GM19099 (cell line): ENCODE measurements at regions not wholly inside any gene's neighbourhood (a gene's known extent, or its start where the extent isn't known, plus 50 kb on each side); places are given as distances from the start of the nearest gene placed in this dataset.

Experiments used
- POLR2A ChIP-seq: IDR thresholded peaks from 3 replicates; pipeline ENCODE4 v1.6.1; 2011; ENCODE audit warnings: low read depth; ENCODE audit not compliant: insufficient read length; ENCODE audit errors: extremely low read depth

- no peak for TF ChIP-seq POLR2A
Measured at GRCh38 chr2:41718705-41719104, 329.1 kb upstream of the PKDCC start.

- TF ChIP-seq POLR2A: no peak
Measured at GRCh38 chr2:41719756-41720155, 328.1 kb upstream of the PKDCC start.

- no peak for TF ChIP-seq POLR2A
Measured at GRCh38 chr2:41720331-41721251, 327.2 kb upstream of the PKDCC start.

- no peak for TF ChIP-seq POLR2A
Measured at GRCh38 chr2:41722668-41723369, 325.0 kb upstream of the PKDCC start.

GRCh38 chr2:41723526-41723925 lies 324.3 kb upstream of the PKDCC start:
- no peak for TF ChIP-seq POLR2A

DNA sequence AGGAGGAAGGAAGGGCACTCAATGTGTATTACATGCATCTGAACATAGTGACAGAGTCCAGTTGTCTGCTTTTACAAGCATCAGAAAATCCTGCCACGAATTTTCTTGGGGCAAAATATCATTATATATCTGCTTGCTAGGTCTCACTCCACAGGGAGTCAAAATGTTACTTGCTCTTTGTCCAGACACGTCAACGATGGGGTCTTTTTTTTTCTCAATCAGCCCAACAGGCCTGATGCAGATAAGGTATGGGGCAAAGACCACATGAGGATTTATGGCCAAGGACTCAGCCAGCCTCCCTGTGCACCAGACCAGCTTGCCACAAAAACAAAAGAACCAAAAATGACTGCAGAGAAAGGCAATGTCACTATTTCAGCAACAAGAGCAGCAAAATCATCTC lies 323.4 kb upstream of the PKDCC start:
- no peak for TF ChIP-seq POLR2A

GRCh38 chr2:41725901-41726300 lies 321.9 kb upstream of the PKDCC start:
- TF ChIP-seq POLR2A: no peak

DNA sequence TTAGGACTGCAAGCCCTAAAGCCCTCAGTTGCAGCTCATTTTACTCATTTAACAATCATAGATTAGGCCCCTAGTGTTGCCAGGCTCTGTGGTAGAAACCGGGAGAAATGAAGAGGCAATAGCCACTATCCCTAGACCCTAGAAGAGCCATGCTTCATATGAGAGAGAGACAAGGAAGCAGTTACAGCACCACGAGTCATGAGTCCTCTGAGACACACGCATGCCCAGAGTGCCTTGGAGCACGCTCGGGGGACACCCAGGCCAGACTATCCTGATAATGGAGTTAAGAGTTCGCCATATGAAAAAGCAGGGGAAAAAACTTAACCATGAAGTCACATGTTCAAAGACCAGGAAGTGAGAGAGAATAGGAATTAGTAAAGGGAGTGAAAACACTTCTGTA lies 321.5 kb upstream of the PKDCC start:
- no peak for TF ChIP-seq POLR2A

DNA sequence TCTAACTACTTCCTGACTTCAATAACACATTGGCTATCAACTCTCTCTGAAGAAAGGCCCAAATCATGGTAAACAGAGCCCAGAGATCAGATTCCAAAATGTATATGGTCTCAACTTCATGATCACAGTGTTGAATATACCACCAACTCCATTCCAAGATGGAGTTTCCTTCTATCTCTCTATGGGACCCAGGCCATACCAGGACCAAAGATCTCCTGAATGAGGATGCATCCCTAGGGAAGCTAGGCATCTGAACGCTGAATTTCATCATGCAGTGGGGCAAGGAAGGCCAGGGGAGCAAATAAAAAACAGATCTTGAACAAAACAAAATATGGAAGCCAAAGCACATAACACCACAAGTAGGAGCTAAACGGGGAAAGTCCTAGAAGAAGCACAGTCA lies 320.7 kb upstream of the PKDCC start:
- no peak for TF ChIP-seq POLR2A

DNA sequence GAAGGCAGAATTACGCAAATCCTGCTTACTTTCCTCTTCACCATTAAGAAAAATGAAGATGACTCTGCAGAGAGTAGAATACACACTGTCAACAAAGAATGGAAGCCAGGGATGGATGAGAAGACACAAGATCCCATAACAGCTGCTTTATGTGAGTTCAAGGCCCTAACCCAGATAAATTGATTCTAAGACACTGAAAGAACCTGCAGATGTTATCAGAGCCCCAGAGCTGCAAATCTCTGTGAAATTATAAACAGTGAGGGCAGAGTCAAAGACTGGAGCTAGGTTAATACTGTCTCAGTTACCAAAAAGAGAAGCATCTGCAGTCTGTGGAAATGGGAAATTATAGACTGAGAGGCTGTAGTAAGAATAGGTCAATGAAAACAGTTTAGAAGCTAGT lies 320.1 kb upstream of the PKDCC start:
- no peak for TF ChIP-seq POLR2A

DNA sequence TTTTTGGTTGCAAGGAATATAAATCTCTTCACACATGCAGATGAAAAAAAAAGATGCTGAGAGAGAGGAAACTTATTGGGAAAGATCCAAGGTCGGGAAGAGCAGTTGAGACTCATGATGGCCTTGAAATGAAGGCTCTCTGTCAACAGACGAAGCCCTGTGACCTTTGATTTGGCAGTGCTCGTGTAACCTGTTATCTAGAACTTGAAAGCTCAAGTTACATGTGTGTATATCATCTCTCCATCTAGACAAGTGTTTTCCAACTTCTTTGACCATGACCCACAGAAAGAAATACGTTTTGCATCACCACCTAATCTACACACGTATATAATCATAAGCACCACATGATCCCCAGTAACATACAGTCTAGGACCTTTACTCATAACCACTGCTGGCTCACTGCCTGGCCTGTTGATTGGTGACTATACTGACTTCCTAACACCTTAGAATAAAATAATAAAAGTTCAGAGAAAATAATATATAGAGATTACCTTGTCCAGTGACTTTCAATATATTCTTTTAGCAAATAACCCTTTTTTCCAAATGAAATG lies 319.0 kb upstream of the PKDCC start:
- no peak for TF ChIP-seq POLR2A

DNA sequence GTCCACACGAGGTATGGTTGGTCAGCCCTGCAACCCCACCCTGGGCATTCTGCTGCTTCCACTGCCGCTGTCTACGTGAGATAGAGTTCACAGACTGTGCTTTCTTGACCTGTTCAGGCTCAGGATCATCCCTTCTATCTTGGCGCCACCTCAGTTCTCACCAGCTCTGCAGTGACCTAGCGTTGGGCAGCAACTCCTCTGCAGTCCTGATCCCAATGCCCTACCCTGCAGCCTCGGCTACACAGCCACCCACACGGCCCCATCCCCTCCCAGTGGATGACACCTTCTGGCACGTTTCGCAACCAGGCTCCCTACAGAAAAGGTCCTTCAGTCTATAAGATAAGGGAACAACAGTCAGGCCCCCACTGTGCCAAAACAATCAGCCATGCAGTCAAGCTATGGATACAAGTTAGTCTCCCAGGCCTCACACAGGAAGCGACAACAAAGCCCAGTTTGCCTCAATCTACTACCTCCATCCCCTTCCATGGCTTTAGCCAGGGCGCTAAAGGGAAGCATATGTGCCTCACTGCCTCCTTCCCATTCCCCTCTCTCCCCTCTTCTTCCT lies 317.9 kb upstream of the PKDCC start:
- TF ChIP-seq POLR2A: no peak

DNA sequence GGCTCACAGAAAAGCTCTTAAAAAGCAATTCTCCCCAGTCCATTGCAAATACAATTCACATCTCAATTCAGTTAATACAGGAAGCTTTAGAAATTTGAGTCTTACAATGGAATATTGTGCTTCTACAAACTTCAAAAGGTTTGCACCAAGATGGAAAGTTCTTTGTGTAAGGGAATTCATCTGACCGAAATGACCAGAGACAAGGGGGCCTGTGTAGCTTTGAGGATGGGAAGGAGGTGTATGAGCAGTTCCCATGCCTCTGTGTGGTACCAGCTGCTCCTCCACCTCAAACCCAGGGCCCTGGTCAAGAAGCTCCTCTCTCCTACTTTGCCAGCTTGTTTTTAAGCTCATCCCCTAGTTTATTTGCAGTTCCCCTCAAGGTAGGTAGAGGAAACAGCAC lies 312.8 kb upstream of the PKDCC start:
- no peak for TF ChIP-seq POLR2A

GRCh38 chr2:41735476-41735875 lies 312.3 kb upstream of the PKDCC start:
- no peak for TF ChIP-seq POLR2A

DNA sequence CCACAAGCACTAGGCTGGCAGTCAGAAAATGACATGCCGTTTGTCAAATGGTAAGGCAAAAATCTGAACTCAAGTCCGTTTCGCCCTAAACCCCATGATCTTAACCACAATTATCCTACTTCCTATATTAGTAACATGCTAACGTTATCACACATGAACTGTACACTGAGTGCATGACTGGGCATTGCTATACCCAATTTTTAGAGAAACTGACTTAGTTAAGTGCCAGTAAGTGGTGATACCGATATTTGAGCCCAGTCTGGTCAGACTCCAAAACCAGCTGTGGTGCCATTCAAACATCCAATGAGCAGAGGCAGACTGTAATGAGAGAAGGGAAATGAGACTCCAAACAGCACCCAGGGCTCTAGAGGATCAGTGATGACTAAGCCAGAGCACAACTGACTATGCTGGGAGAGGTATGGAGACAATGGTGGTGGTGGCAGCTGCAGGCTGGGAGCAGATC lies 311.7 kb upstream of the PKDCC start:
- TF ChIP-seq POLR2A: no peak
